ENCODE measurements at regions not wholly inside any gene's neighbourhood (a gene's known extent, or its start where the extent isn't known, plus 50 kb on each side); places are given as distances from the start of the nearest gene placed in this dataset.

GRCh38 chr2:182631299-182631698, 84.8 kb upstream of the DNAJC10 start:
- TF ChIP-seq CTCF (IDR thresholded peaks at IDR 0.05) = no peak
- Histone ChIP-seq H3K27me3 (replicated peaks; ENCODE audit: insufficient read depth) (no peaks in the 10 kb centered on the region), H3K4me3 (no peak overlapping the region), H3K27ac (no peak overlapping the region), H3K36me3 (no peaks in the 10 kb centered on the region), H3K9me3 (no peaks in the 10 kb centered on the region), H3K4me1 (ENCODE audit: control insufficient read depth in 1 of 2, low read depth in 2 of 2) (no peaks in the 10 kb centered on the region)
- DNase-seq (ENCODE audit: low spot score) (no peak), ATAC-seq (ENCODE audit: insufficient number of reproducible peaks, low FRiP score, low read depth) (no peak)

- Histone ChIP-seq H3K4me3 (no peak overlapping the region), H3K27me3 (replicated peaks; ENCODE audit: insufficient read depth) (no peaks in the 10 kb centered on the region), H3K27ac (no peak overlapping the region), H3K4me1 (ENCODE audit: control insufficient read depth in 1 of 2, low read depth in 2 of 2) (no peaks in the 10 kb centered on the region), H3K36me3 (no peaks in the 10 kb centered on the region), H3K9me3 (no peaks in the 10 kb centered on the region)
- no peak for TF ChIP-seq CTCF (IDR thresholded peaks at IDR 0.05)
- ATAC-seq (ENCODE audit: insufficient number of reproducible peaks, low FRiP score, low read depth) (no peak), DNase-seq (ENCODE audit: low spot score) (no peak)
These were observed 81.7 kb upstream of the DNAJC10 start for GRCh38 chr2:182634386-182634785.

GRCh38 chr2:182636699-182637098, 79.4 kb upstream of the DNAJC10 start:
- Histone ChIP-seq H3K4me3 (no peak overlapping the region), H3K4me1 (ENCODE audit: control insufficient read depth in 1 of 2, low read depth in 2 of 2) (no peaks in the 10 kb centered on the region), H3K36me3 (no peaks in the 10 kb centered on the region), H3K9me3 (no peaks in the 10 kb centered on the region), H3K27me3 (replicated peaks; ENCODE audit: insufficient read depth) (no peaks in the 10 kb centered on the region), H3K27ac (no peak overlapping the region)
- no peak for TF ChIP-seq CTCF (IDR thresholded peaks at IDR 0.05)
- ATAC-seq (ENCODE audit: insufficient number of reproducible peaks, low FRiP score, low read depth) (no peak), DNase-seq (ENCODE audit: low spot score) (no peak)

GRCh38 chr2:182638667-182639066, 77.4 kb upstream of the DNAJC10 start:
- no peaks in the 10 kb centered on the region for H3K9me3 ChIP-seq
- ATAC-seq (ENCODE audit: insufficient number of reproducible peaks, low FRiP score, low read depth) (no peak), DNase-seq (ENCODE audit: low spot score) (no peak)
- no peaks in the 10 kb centered on the region for H3K27me3 ChIP-seq (replicated peaks; ENCODE audit: insufficient read depth)
- TF ChIP-seq CTCF (IDR thresholded peaks at IDR 0.05) = no peak
- no peaks in the 10 kb centered on the region for H3K36me3 ChIP-seq
- no peaks in the 10 kb centered on the region for H3K4me1 ChIP-seq (ENCODE audit: control insufficient read depth in 1 of 2, low read depth in 2 of 2)
- H3K27ac ChIP-seq = no peak overlapping the region
- H3K4me3 ChIP-seq = no peak overlapping the region

GRCh38 chr2:182639971-182640370, 76.1 kb upstream of the DNAJC10 start:
- Histone ChIP-seq H3K4me1 (ENCODE audit: control insufficient read depth in 1 of 2, low read depth in 2 of 2) (no peaks in the 10 kb centered on the region), H3K27ac (no peak overlapping the region), H3K4me3 (no peak overlapping the region), H3K27me3 (replicated peaks; ENCODE audit: insufficient read depth) (no peaks in the 10 kb centered on the region), H3K36me3 (no peaks in the 10 kb centered on the region), H3K9me3 (no peaks in the 10 kb centered on the region)
- no peak for DNase-seq (ENCODE audit: low spot score)
- no peak for ATAC-seq (ENCODE audit: insufficient number of reproducible peaks, low FRiP score, low read depth)
- no peak for TF ChIP-seq CTCF (IDR thresholded peaks at IDR 0.05)

All from thoracic aorta (tissue), 2 donors.